ENCODE measurements at regions not wholly inside any gene's neighbourhood (a gene's known extent, or its start where the extent isn't known, plus 50 kb on each side); places are given as distances from the start of the nearest gene placed in this dataset.

- no peak for TF ChIP-seq CTCF (IDR thresholded peaks at IDR 0.05)
- ATAC-seq (no peak), DNase-seq (no peak)
- intact Hi-C loops (cut with DNase I, micrococcal nuclease), result no loop called here
- no peaks in the 10 kb centered on the region for H3K9me3 ChIP-seq
- H3K36me3 ChIP-seq (ENCODE audit: low read depth), result no peaks in the 10 kb centered on the region
- no peaks in the 10 kb centered on the region for H3K4me1 ChIP-seq (ENCODE audit: low read depth)
- H3K4me3 ChIP-seq, result no peak overlapping the region
Measured at GRCh38 chr18:2468051-2468450, 103.3 kb downstream of the METTL4 start.

GRCh38 chr18:2471523-2471922 is 99.8 kb downstream of the METTL4 start:
- Histone ChIP-seq H3K36me3 (ENCODE audit: low read depth) (no peaks in the 10 kb centered on the region), H3K9me3 (no peaks in the 10 kb centered on the region), H3K4me1 (ENCODE audit: low read depth) (no peaks in the 10 kb centered on the region), H3K4me3 (no peak overlapping the region)
- no peak for DNase-seq
- TF ChIP-seq CTCF (IDR thresholded peaks at IDR 0.05), result no peak
- no peak for ATAC-seq
- intact Hi-C loops (cut with DNase I, micrococcal nuclease), result no loop called here

GRCh38 chr18:2478662-2479061 is 92.6 kb downstream of the METTL4 start:
- H3K9me3 ChIP-seq, result no peaks in the 10 kb centered on the region
- intact Hi-C loops (cut with DNase I, micrococcal nuclease), result no loop called here
- ATAC-seq (no peak), DNase-seq (no peak)
- H3K4me1 ChIP-seq (ENCODE audit: low read depth), result no peaks in the 10 kb centered on the region
- no peak for TF ChIP-seq CTCF (IDR thresholded peaks at IDR 0.05)
- no peak overlapping the region for H3K4me3 ChIP-seq
- no peaks in the 10 kb centered on the region for H3K36me3 ChIP-seq (ENCODE audit: low read depth)

- ATAC-seq (no peak), DNase-seq (no peak)
- intact Hi-C loops (cut with DNase I, micrococcal nuclease), result no loop called here
- Histone ChIP-seq H3K4me3 (no peak overlapping the region), H3K36me3 (ENCODE audit: low read depth) (no peaks in the 10 kb centered on the region), H3K4me1 (ENCODE audit: low read depth) (no peaks in the 10 kb centered on the region), H3K9me3 (no peaks in the 10 kb centered on the region)
- TF ChIP-seq CTCF (IDR thresholded peaks at IDR 0.05), result no peak
Measured at GRCh38 chr18:2480536-2480935, 90.8 kb downstream of the METTL4 start.

DNA sequence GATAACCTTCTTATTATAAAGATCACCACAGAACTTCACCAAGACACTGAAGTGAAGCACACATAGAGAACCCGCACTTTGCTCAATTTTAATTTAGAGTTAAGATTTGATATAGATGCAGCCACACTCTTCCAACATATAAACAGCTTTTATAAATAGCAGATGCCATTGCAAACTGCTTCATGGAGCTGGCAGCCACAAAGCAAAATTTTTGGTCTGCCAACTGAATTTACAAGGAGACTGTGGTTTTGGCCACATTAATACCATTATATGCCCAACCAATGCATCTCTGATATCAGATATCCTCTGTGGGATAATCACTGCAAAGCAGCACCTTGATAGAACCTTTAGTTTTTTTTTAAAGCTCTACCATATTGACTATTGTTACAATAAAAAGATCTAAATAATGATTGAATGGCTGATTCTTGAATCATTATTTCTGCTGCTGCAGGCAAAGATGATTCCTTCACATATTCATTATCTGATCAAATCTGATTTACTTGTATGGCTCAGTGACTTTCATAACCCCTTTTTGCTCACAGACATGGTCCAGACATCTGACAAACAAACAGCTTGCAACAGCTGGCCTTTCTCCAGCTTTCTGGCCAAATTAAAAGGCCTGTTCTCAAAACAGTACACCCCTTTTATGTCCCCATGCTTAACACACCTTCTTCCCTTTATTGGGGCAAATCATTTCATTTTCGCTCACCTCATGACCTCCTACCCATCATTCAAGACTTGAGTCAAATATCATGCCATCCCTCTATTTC is 88.4 kb downstream of the METTL4 start:
- intact Hi-C loops (cut with DNase I, micrococcal nuclease), result no loop called here
- no peak for TF ChIP-seq CTCF (IDR thresholded peaks at IDR 0.05)
- Histone ChIP-seq H3K36me3 (ENCODE audit: low read depth) (no peaks in the 10 kb centered on the region), H3K9me3 (no peaks in the 10 kb centered on the region), H3K4me3 (no peak overlapping the region), H3K4me1 (ENCODE audit: low read depth) (no peaks in the 10 kb centered on the region)
- DNase-seq (no peak), ATAC-seq (no peak)

GRCh38 chr18:2485983-2486382 is 85.3 kb downstream of the METTL4 start:
- TF ChIP-seq CTCF (IDR thresholded peaks at IDR 0.05), result no peak
- Histone ChIP-seq H3K9me3 (no peaks in the 10 kb centered on the region), H3K4me1 (ENCODE audit: low read depth) (no peaks in the 10 kb centered on the region), H3K4me3 (no peak overlapping the region), H3K36me3 (ENCODE audit: low read depth) (no peaks in the 10 kb centered on the region)
- ATAC-seq (no peak), DNase-seq (no peak)
- intact Hi-C loops (cut with DNase I, micrococcal nuclease), result no loop called here

Data from mucosa of descending colon (tissue), 3 donors.